ENCODE measurements at regions not wholly inside any gene's neighbourhood (a gene's known extent, or its start where the extent isn't known, plus 50 kb on each side); places are given as distances from the start of the nearest gene placed in this dataset.

GRCh38 chr6:9186148-9186547 is 750.8 kb upstream of the SLC35B3 start:
- Histone ChIP-seq H3K4me1 (ENCODE audit: insufficient read depth) (no peaks in the 10 kb centered on the region), H3K27ac (ENCODE audit: low read depth) (no peak overlapping the region), H3K4me3 (ENCODE audit: low read depth, low read length) (no peak overlapping the region), H3K36me3 (ENCODE audit: insufficient read depth) (no peaks in the 10 kb centered on the region)
- DNase-seq (ENCODE audit: extremely low spot score), result no peak

- no peaks in the 10 kb centered on the region for H3K4me1 ChIP-seq (ENCODE audit: insufficient read depth)
- no peak overlapping the region for H3K4me3 ChIP-seq (ENCODE audit: low read depth, low read length)
- 83% methylated on average over 2 of the region's 2 CpGs for WGBS
- DNase-seq (ENCODE audit: extremely low spot score), result no peak
- H3K36me3 ChIP-seq (ENCODE audit: insufficient read depth), result no peaks in the 10 kb centered on the region
- H3K27ac ChIP-seq (ENCODE audit: low read depth), result no peak overlapping the region
Measured at GRCh38 chr6:9178071-9178470, 742.7 kb upstream of the SLC35B3 start.

- no peak overlapping the region for H3K4me3 ChIP-seq (ENCODE audit: low read depth, low read length)
- DNase-seq (ENCODE audit: extremely low spot score), result no peak
- H3K27ac ChIP-seq (ENCODE audit: low read depth), result no peak overlapping the region
- H3K36me3 ChIP-seq (ENCODE audit: insufficient read depth), result no peaks in the 10 kb centered on the region
- H3K4me1 ChIP-seq (ENCODE audit: insufficient read depth), result no peaks in the 10 kb centered on the region
- 85% methylated on average over 7 of the region's 7 CpGs for WGBS
Measured at GRCh38 chr6:9173229-9173628, 737.9 kb upstream of the SLC35B3 start.

- Histone ChIP-seq H3K4me3 (ENCODE audit: low read depth, low read length) (no peak overlapping the region), H3K27ac (ENCODE audit: low read depth) (no peak overlapping the region), H3K36me3 (ENCODE audit: insufficient read depth) (no peaks in the 10 kb centered on the region), H3K4me1 (ENCODE audit: insufficient read depth) (no peaks in the 10 kb centered on the region)
- WGBS, result 94% methylated on average over 1 of the region's 1 CpG
- DNase-seq (ENCODE audit: extremely low spot score), result no peak
Measured at GRCh38 chr6:9172096-9172495, 736.8 kb upstream of the SLC35B3 start.

- 82% methylated on average over 1 of the region's 1 CpG for WGBS
- H3K4me3 ChIP-seq (ENCODE audit: low read depth, low read length), result no peak overlapping the region
- H3K4me1 ChIP-seq (ENCODE audit: insufficient read depth), result no peaks in the 10 kb centered on the region
- DNase-seq (ENCODE audit: extremely low spot score), result no peak
- no peaks in the 10 kb centered on the region for H3K36me3 ChIP-seq (ENCODE audit: insufficient read depth)
- H3K27ac ChIP-seq (ENCODE audit: low read depth), result no peak overlapping the region
Measured at GRCh38 chr6:9168669-9169068, 733.3 kb upstream of the SLC35B3 start.

GRCh38 chr6:9161731-9162130 is 726.4 kb upstream of the SLC35B3 start:
- H3K36me3 ChIP-seq (ENCODE audit: insufficient read depth), result no peaks in the 10 kb centered on the region
- DNase-seq (ENCODE audit: extremely low spot score), result no peak
- no peak overlapping the region for H3K27ac ChIP-seq (ENCODE audit: low read depth)
- H3K4me3 ChIP-seq (ENCODE audit: low read depth, low read length), result no peak overlapping the region
- H3K4me1 ChIP-seq (ENCODE audit: insufficient read depth), result no peaks in the 10 kb centered on the region

- no peak overlapping the region for H3K4me3 ChIP-seq (ENCODE audit: low read depth, low read length)
- H3K27ac ChIP-seq (ENCODE audit: low read depth), result no peak overlapping the region
- WGBS, result 81% methylated on average over 3 of the region's 3 CpGs
- no peaks in the 10 kb centered on the region for H3K4me1 ChIP-seq (ENCODE audit: insufficient read depth)
- no peaks in the 10 kb centered on the region for H3K36me3 ChIP-seq (ENCODE audit: insufficient read depth)
- DNase-seq (ENCODE audit: extremely low spot score), result no peak
Measured at GRCh38 chr6:9159051-9159450, 723.7 kb upstream of the SLC35B3 start.

GRCh38 chr6:9155836-9156235 is 720.5 kb upstream of the SLC35B3 start:
- 62% methylated on average over 3 of the region's 3 CpGs for WGBS
- Histone ChIP-seq H3K27ac (ENCODE audit: low read depth) (no peak overlapping the region), H3K4me1 (ENCODE audit: insufficient read depth) (no peaks in the 10 kb centered on the region), H3K36me3 (ENCODE audit: insufficient read depth) (no peaks in the 10 kb centered on the region), H3K4me3 (ENCODE audit: low read depth, low read length) (no peak overlapping the region)
- no peak for DNase-seq (ENCODE audit: extremely low spot score)

GRCh38 chr6:9143140-9143539 is 707.8 kb upstream of the SLC35B3 start:
- 93% methylated on average over 4 of the region's 4 CpGs for WGBS
- Histone ChIP-seq H3K4me3 (ENCODE audit: low read depth, low read length) (no peak overlapping the region), H3K36me3 (ENCODE audit: insufficient read depth) (no peaks in the 10 kb centered on the region), H3K4me1 (ENCODE audit: insufficient read depth) (no peaks in the 10 kb centered on the region), H3K27ac (ENCODE audit: low read depth) (no peak overlapping the region)
- DNase-seq (ENCODE audit: extremely low spot score), result no peak

- H3K4me3 ChIP-seq (ENCODE audit: low read depth, low read length), result no peak overlapping the region
- 18% methylated on average over 4 of the region's 4 CpGs for WGBS
- H3K4me1 ChIP-seq (ENCODE audit: insufficient read depth), result no peaks in the 10 kb centered on the region
- DNase-seq (ENCODE audit: extremely low spot score), result no peak
- H3K27ac ChIP-seq (ENCODE audit: low read depth), result no peak overlapping the region
- no peaks in the 10 kb centered on the region for H3K36me3 ChIP-seq (ENCODE audit: insufficient read depth)
Measured at GRCh38 chr6:9140951-9141460, 705.7 kb upstream of the SLC35B3 start.

- H3K36me3 ChIP-seq (ENCODE audit: insufficient read depth), result no peaks in the 10 kb centered on the region
- DNase-seq (ENCODE audit: extremely low spot score), result no peak
- H3K4me1 ChIP-seq (ENCODE audit: insufficient read depth), result no peaks in the 10 kb centered on the region
- no peak overlapping the region for H3K4me3 ChIP-seq (ENCODE audit: low read depth, low read length)
- H3K27ac ChIP-seq (ENCODE audit: low read depth), result no peak overlapping the region
- WGBS, result 28% methylated on average over 8 of the region's 8 CpGs
Measured at GRCh38 chr6:9140172-9140571, 704.8 kb upstream of the SLC35B3 start.

- 49% methylated on average over 6 of the region's 6 CpGs for WGBS
Measured at GRCh38 chr6:9139746-9140145, 704.4 kb upstream of the SLC35B3 start.

GRCh38 chr6:9138936-9139335 is 703.6 kb upstream of the SLC35B3 start:
- WGBS, result 61% methylated on average over 5 of the region's 5 CpGs

More at GRCh38 chr6:9139746-9140145, 704.4 kb upstream of the SLC35B3 start:
- DNase-seq (ENCODE audit: extremely low spot score), result no peak
- Histone ChIP-seq H3K4me3 (ENCODE audit: low read depth, low read length) (no peak overlapping the region), H3K36me3 (ENCODE audit: insufficient read depth) (no peaks in the 10 kb centered on the region), H3K4me1 (ENCODE audit: insufficient read depth) (no peaks in the 10 kb centered on the region), H3K27ac (ENCODE audit: low read depth) (no peak overlapping the region)

GRCh38 chr6:9136141-9136822 is 700.9 kb upstream of the SLC35B3 start:
- H3K4me1 ChIP-seq (ENCODE audit: insufficient read depth), result no peaks in the 10 kb centered on the region
- 58% methylated on average over 2 of the region's 2 CpGs for WGBS
- no peak overlapping the region for H3K4me3 ChIP-seq (ENCODE audit: low read depth, low read length)
- H3K36me3 ChIP-seq (ENCODE audit: insufficient read depth), result no peaks in the 10 kb centered on the region
- no peak overlapping the region for H3K27ac ChIP-seq (ENCODE audit: low read depth)
- DNase-seq (ENCODE audit: extremely low spot score), result no peak

More at GRCh38 chr6:9138936-9139335, 703.6 kb upstream of the SLC35B3 start:
- Histone ChIP-seq H3K36me3 (ENCODE audit: insufficient read depth) (no peaks in the 10 kb centered on the region), H3K4me3 (ENCODE audit: low read depth, low read length) (no peak overlapping the region), H3K4me1 (ENCODE audit: insufficient read depth) (no peaks in the 10 kb centered on the region), H3K27ac (ENCODE audit: low read depth) (no peak overlapping the region)
- no peak for DNase-seq (ENCODE audit: extremely low spot score)

- H3K4me3 ChIP-seq (ENCODE audit: low read depth, low read length), result no peak overlapping the region
- 39% methylated on average over 8 of the region's 8 CpGs for WGBS
- H3K27ac ChIP-seq (ENCODE audit: low read depth), result no peak overlapping the region
- no peaks in the 10 kb centered on the region for H3K4me1 ChIP-seq (ENCODE audit: insufficient read depth)
- H3K36me3 ChIP-seq (ENCODE audit: insufficient read depth), result no peaks in the 10 kb centered on the region
- DNase-seq (ENCODE audit: extremely low spot score), result no peak
Measured at GRCh38 chr6:9131616-9132015, 696.3 kb upstream of the SLC35B3 start.
